Forelimb muscle (tissue), 1 donor: ENCODE measurements at regions not wholly inside any gene's neighbourhood (a gene's known extent, or its start where the extent isn't known, plus 50 kb on each side); places are given as distances from the start of the nearest gene placed in this dataset.

ENCODE experiments used
- DNase-seq: peaks from one replicate; pipeline ENCODE4 v3.0.0-alpha.2; 2013; ENCODE audit warnings: low read depth

- DNase-seq, result no peak
These were observed 230.6 kb upstream of the CPEB2 start for GRCh38 chr4:14771504-14772175.

- no peak for DNase-seq
These were observed 229.9 kb upstream of the CPEB2 start for GRCh38 chr4:14772388-14772787.

GRCh38 chr4:14783011-14783877 is 219.0 kb upstream of the CPEB2 start:
- no peak for DNase-seq

GRCh38 chr4:14787221-14787620 is 215.1 kb upstream of the CPEB2 start:
- no peak for DNase-seq

- no peak for DNase-seq
These were observed 214.4 kb upstream of the CPEB2 start for GRCh38 chr4:14787894-14788293.

- DNase-seq, result no peak
These were observed 211.8 kb upstream of the CPEB2 start for GRCh38 chr4:14790494-14790893.

GRCh38 chr4:14792702-14793227 is 209.5 kb upstream of the CPEB2 start:
- DNase-seq, result no peak

GRCh38 chr4:14800977-14801376 is 201.3 kb upstream of the CPEB2 start:
- no peak for DNase-seq

- DNase-seq, result no peak
These were observed 199.7 kb upstream of the CPEB2 start for GRCh38 chr4:14802596-14802995.

- no peak for DNase-seq
These were observed 194.4 kb upstream of the CPEB2 start for GRCh38 chr4:14807856-14808255.

- no peak for DNase-seq
These were observed 193.1 kb upstream of the CPEB2 start for GRCh38 chr4:14809203-14809602.

- no peak for DNase-seq
These were observed 192.2 kb upstream of the CPEB2 start for GRCh38 chr4:14810121-14810520.

- no peak for DNase-seq
These were observed 191.7 kb upstream of the CPEB2 start for GRCh38 chr4:14810568-14810967.

- DNase-seq, result no peak
These were observed 190.2 kb upstream of the CPEB2 start for GRCh38 chr4:14812101-14812500.

- DNase-seq, result no peak
These were observed 185.5 kb upstream of the CPEB2 start for GRCh38 chr4:14816623-14817261.

- DNase-seq, result no peak
These were observed 178.1 kb upstream of the CPEB2 start for GRCh38 chr4:14824189-14824588.

- DNase-seq, result no peak
These were observed 175.2 kb upstream of the CPEB2 start for GRCh38 chr4:14827111-14827510.

GRCh38 chr4:14829795-14830194 is 172.5 kb upstream of the CPEB2 start:
- no peak for DNase-seq

- no peak for DNase-seq
These were observed 170.9 kb upstream of the CPEB2 start for GRCh38 chr4:14831416-14831815.

GRCh38 chr4:14833053-14833452 is 169.2 kb upstream of the CPEB2 start:
- DNase-seq, result no peak

- DNase-seq, result no peak
These were observed 167.9 kb upstream of the CPEB2 start for GRCh38 chr4:14834382-14834781.

- DNase-seq, result no peak
These were observed 167.0 kb upstream of the CPEB2 start for GRCh38 chr4:14835288-14835687.
